GM23338 (cell line): ENCODE measurements at regions not wholly inside any gene's neighbourhood (a gene's known extent, or its start where the extent isn't known, plus 50 kb on each side); places are given as distances from the start of the nearest gene placed in this dataset.

ENCODE experiments used
- ATAC-seq: fragments of 200-7000 bp; cut with Tn5 transposase; 3 replicates; pipeline ENCODE4 v1.9.1; 2020
- DNase-seq: peaks from one replicate; pipeline ENCODE4 v3.0.0-alpha.2; 2015; ENCODE audit warnings: low spot score
- H2AFZ ChIP-seq: fragments of 200-600 bp; sonication (generic); 2 replicates; pipeline ENCODE4 v1.8.0; 2016; ENCODE audit warnings: antibody characterized with exemption, mild to moderate bottlenecking, moderate library complexity
- H3F3A ChIP-seq: fragments of 200-600 bp; sonication (generic); replicated peaks from 2 replicates; pipeline ENCODE4 v1.8.0; 2017; ENCODE audit warnings: antibody characterized with exemption, mixed run types, low read depth
- H3K27ac ChIP-seq: fragments of 200-600 bp; sonication (generic); 2 replicates; pipeline ENCODE4 v1.6.1; 2016; ENCODE audit warnings: low read depth
- H3K27me3 ChIP-seq: fragments of 200-600 bp; sonication (generic); 2 replicates; pipeline ENCODE4 v1.8.0; 2016; ENCODE audit warnings: mild to moderate bottlenecking, mixed run types, moderate library complexity; ENCODE audit not compliant: insufficient read depth
- H3K36me3 ChIP-seq: fragments of 200-600 bp; sonication (generic); 2 replicates; pipeline ENCODE4 v1.8.0; 2016; ENCODE audit warnings: mild to moderate bottlenecking; ENCODE audit not compliant: insufficient read depth
- H3K4me1 ChIP-seq: fragments of 200-600 bp; sonication (generic); 2 replicates; pipeline ENCODE4 v1.8.0; 2016; ENCODE audit warnings: mild to moderate bottlenecking, moderate library complexity; ENCODE audit not compliant: insufficient read depth
- H3K4me2 ChIP-seq: fragments of 200-600 bp; sonication (generic); 2 replicates; pipeline ENCODE4 v1.7.1; 2017; ENCODE audit warnings: mixed run types
- H3K4me3 ChIP-seq: fragments of 200-600 bp; sonication (generic); 2 replicates; pipeline ENCODE4 v1.6.1; 2016; ENCODE audit warnings: mixed run types
- H3K79me2 ChIP-seq: fragments of 200-600 bp; sonication (generic); replicated peaks from 2 replicates; pipeline ENCODE4 v1.8.0; 2017; ENCODE audit warnings: mild to moderate bottlenecking; ENCODE audit not compliant: insufficient read depth
- H3K9me2 ChIP-seq: fragments of 200-600 bp; sonication (generic); 2 replicates; pipeline ENCODE4 v1.8.0; 2017; ENCODE audit not compliant: insufficient read depth
- H4K20me1 ChIP-seq: fragments of 200-600 bp; sonication (generic); replicated peaks from 2 replicates; pipeline ENCODE4 v1.8.0; 2017; ENCODE audit warnings: mild to moderate bottlenecking; ENCODE audit not compliant: insufficient read depth
- H3K27ac Mint-ChIP-seq: 2 replicates; pipeline ENCODE4 v1.8.0; 2020; ENCODE audit warnings: inconsistent platforms, mild to moderate bottlenecking, moderate library complexity, mixed read lengths
- H3K27me3 Mint-ChIP-seq: 3 replicates; pipeline ENCODE4 v1.8.0; 2022; ENCODE audit warnings: low read depth, mild to moderate bottlenecking, moderate library complexity, mixed read lengths, inconsistent platforms; ENCODE audit not compliant: insufficient read depth, poor library complexity
- H3K36me3 Mint-ChIP-seq: 3 replicates; pipeline ENCODE4 v1.8.0; 2021; ENCODE audit warnings: low read depth, mild to moderate bottlenecking, inconsistent platforms, moderate library complexity, mixed read lengths
- H3K4me1 Mint-ChIP-seq: 3 replicates; pipeline ENCODE4 v1.8.0; 2020; ENCODE audit warnings: mild to moderate bottlenecking, inconsistent platforms, mixed read lengths
- H3K4me3 Mint-ChIP-seq: 3 replicates; pipeline ENCODE4 v1.8.0; 2021; ENCODE audit warnings: moderate library complexity, mild to moderate bottlenecking, inconsistent platforms, mixed read lengths
- H3K9me3 Mint-ChIP-seq: 3 replicates; pipeline ENCODE4 v1.8.0; 2020; ENCODE audit warnings: moderate library complexity, mild to moderate bottlenecking, inconsistent platforms, mixed read lengths
- CTCF ChIP-seq, 2 experiments: fragments of 200-600 bp in 1 of 2; sonication (generic) in 1 of 2; conservative IDR thresholded peaks; 2 replicates each; pipeline versions ENCODE4 v1.5.1 to v1.6.1; 2016 to 2017; ENCODE audit warnings: antibody characterized with exemption in 2 of 2, low read depth in 2 of 2, mild to moderate bottlenecking in 2 of 2, moderate library complexity in 1 of 2
- ETS1 ChIP-seq: IDR thresholded peaks from 2 replicates; pipeline ENCODE4 v1.6.1; 2016; ENCODE audit warnings: antibody characterized with exemption
- EZH2 ChIP-seq: fragments of 200-600 bp; sonication (generic); IDR thresholded peaks from one replicate; pipeline ENCODE4 v1.8.0; 2017; ENCODE audit warnings: antibody characterized with exemption, mild to moderate bottlenecking, low read depth; ENCODE audit not compliant: unreplicated experiment
- EZH2phosphoT487 ChIP-seq: fragments of 200-600 bp; sonication (generic); IDR thresholded peaks from one replicate; pipeline ENCODE4 v1.8.1; 2018; ENCODE audit warnings: antibody characterized with exemption; ENCODE audit not compliant: unreplicated experiment
- JUNB ChIP-seq: IDR thresholded peaks from one replicate; pipeline ENCODE4 v1.6.1; 2016; ENCODE audit warnings: antibody characterized with exemption; ENCODE audit not compliant: unreplicated experiment
- NANOG ChIP-seq: IDR thresholded peaks from 2 replicates; pipeline ENCODE4 v1.6.1; 2016; ENCODE audit warnings: antibody characterized with exemption, borderline replicate concordance
- POLR2AphosphoS5 ChIP-seq: IDR thresholded peaks from 2 replicates; pipeline ENCODE4 v1.6.1; 2016; ENCODE audit warnings: antibody characterized with exemption, low read depth
- ZNF114 ChIP-seq: fragments of 250-450 bp; sonication (Bioruptor Pico); IDR thresholded peaks from 2 replicates; pipeline ENCODE4 v1.5.0; 2020; ENCODE audit warnings: mild to moderate bottlenecking, moderate library complexity
- ZNF331 ChIP-seq: fragments of 250-450 bp; sonication (Bioruptor Pico); IDR thresholded peaks from 2 replicates; pipeline ENCODE4 v1.5.0; 2020; ENCODE audit warnings: low read depth, mild to moderate bottlenecking, moderate library complexity

GRCh38 chr9:71273613-71274012, 152.2 kb upstream of the TRPM3 start (continued):
- no peak for TF ChIP-seq CTCF (conservative IDR thresholded peaks at IDR 0.05; ENCODE audit: low read depth in 2 of 2)

GRCh38 chr9:71271602-71272001, 150.2 kb upstream of the TRPM3 start:
- 0 out of 2 replicates have a peak, but pooled peaks cover 6% of the 10 kb centered on the region for H3K4me1 ChIP-seq
- no peaks in the 10 kb centered on the region for H4K20me1 ChIP-seq
- Mint-ChIP-seq H3K9me3 (no peaks in the 10 kb centered on the region), H3K4me3 (no peak overlapping the region), H3K27me3 (no peaks in the 10 kb centered on the region), H3K36me3 (no peaks in the 10 kb centered on the region), H3K27ac (no peak overlapping the region), H3K4me1 (peaks cover 14% of the 10 kb centered on the region)
- no peak for ATAC-seq
- no peaks in the 10 kb centered on the region for H3K79me2 ChIP-seq
- no peak overlapping the region for H3K27ac ChIP-seq
- H3K4me3 ChIP-seq, result no peak overlapping the region
- DNase-seq, result no peak
- H3K9me2 ChIP-seq, result no peaks in the 10 kb centered on the region
- no peaks in the 10 kb centered on the region for H3K36me3 ChIP-seq
- no peaks in the 10 kb centered on the region for H3K27me3 ChIP-seq
- no peaks in the 10 kb centered on the region for H3F3A ChIP-seq
- TF ChIP-seq POLR2AphosphoS5 (no peak), EZH2phosphoT487 (no peak), ZNF331 (CRISPR knock-in tag) (no peak), CTCF (conservative IDR thresholded peaks at IDR 0.05; ENCODE audit: low read depth in 2 of 2) (no peak), EZH2 (no peak), ETS1 (no peak), NANOG (no peak), JUNB (no peak)
- H3K4me2 ChIP-seq, result no peak overlapping the region
- no peak overlapping the region for H2AFZ ChIP-seq

- no peak overlapping the region for H3K4me3 Mint-ChIP-seq
- TF ChIP-seq CTCF (conservative IDR thresholded peaks at IDR 0.05; ENCODE audit: low read depth in 2 of 2) (no peak), NANOG (no peak), ZNF331 (CRISPR knock-in tag) (no peak), ZNF114 (CRISPR knock-in tag) (no peak), EZH2 (no peak)
Measured at GRCh38 chr9:71270554-71270953, 149.1 kb upstream of the TRPM3 start.

More at GRCh38 chr9:71270554-71270953, 149.1 kb upstream of the TRPM3 start:
- H4K20me1 ChIP-seq, result no peaks in the 10 kb centered on the region
- ATAC-seq (no peak), DNase-seq (no peak)
- no peaks in the 10 kb centered on the region for H3F3A ChIP-seq
- no peaks in the 10 kb centered on the region for H3K36me3 ChIP-seq
- peaks cover 14% of the 10 kb centered on the region for H3K4me1 Mint-ChIP-seq
- 0 out of 2 replicates have a peak, but pooled peaks cover 6% of the 10 kb centered on the region for H3K4me1 ChIP-seq
- no peaks in the 10 kb centered on the region for H3K36me3 Mint-ChIP-seq
- H3K4me3 ChIP-seq, result no peak overlapping the region
- H3K27me3 Mint-ChIP-seq, result no peaks in the 10 kb centered on the region
- no peak overlapping the region for H2AFZ ChIP-seq
- H3K79me2 ChIP-seq, result no peaks in the 10 kb centered on the region
- no peaks in the 10 kb centered on the region for H3K9me3 Mint-ChIP-seq
- H3K9me2 ChIP-seq, result no peaks in the 10 kb centered on the region
- no peak overlapping the region for H3K27ac ChIP-seq
- H3K4me2 ChIP-seq, result no peak overlapping the region
- H3K27ac Mint-ChIP-seq, result no peak overlapping the region
- no peaks in the 10 kb centered on the region for H3K27me3 ChIP-seq
